GM23338 (cell line): ENCODE measurements at regions not wholly inside any gene's neighbourhood (a gene's known extent, or its start where the extent isn't known, plus 50 kb on each side); places are given as distances from the start of the nearest gene placed in this dataset.

ENCODE experiments used
- CREB1 ChIP-seq: fragments of 250-450 bp; sonication (Bioruptor Pico); IDR thresholded peaks from 2 replicates; pipeline ENCODE4 v1.5.0; 2020; ENCODE audit warnings: low read depth, mild to moderate bottlenecking, moderate library complexity
- CTCF ChIP-seq, 2 experiments: fragments of 200-600 bp in 1 of 2; sonication (generic) in 1 of 2; conservative IDR thresholded peaks; 2 replicates each; pipeline versions ENCODE4 v1.5.1 to v1.6.1; 2016 to 2017; ENCODE audit warnings: antibody characterized with exemption in 2 of 2, low read depth in 2 of 2, mild to moderate bottlenecking in 2 of 2, moderate library complexity in 1 of 2
- ETS1 ChIP-seq: IDR thresholded peaks from 2 replicates; pipeline ENCODE4 v1.6.1; 2016; ENCODE audit warnings: antibody characterized with exemption
- EZH2 ChIP-seq: fragments of 200-600 bp; sonication (generic); IDR thresholded peaks from one replicate; pipeline ENCODE4 v1.8.0; 2017; ENCODE audit warnings: antibody characterized with exemption, mild to moderate bottlenecking, low read depth; ENCODE audit not compliant: unreplicated experiment
- EZH2phosphoT487 ChIP-seq: fragments of 200-600 bp; sonication (generic); IDR thresholded peaks from one replicate; pipeline ENCODE4 v1.8.1; 2018; ENCODE audit warnings: antibody characterized with exemption; ENCODE audit not compliant: unreplicated experiment
- JUNB ChIP-seq: IDR thresholded peaks from one replicate; pipeline ENCODE4 v1.6.1; 2016; ENCODE audit warnings: antibody characterized with exemption; ENCODE audit not compliant: unreplicated experiment
- POLR2AphosphoS5 ChIP-seq: IDR thresholded peaks from 2 replicates; pipeline ENCODE4 v1.6.1; 2016; ENCODE audit warnings: antibody characterized with exemption, low read depth
- STAT1 ChIP-seq: IDR thresholded peaks from one replicate; pipeline ENCODE4 v1.6.1; 2016; ENCODE audit warnings: antibody characterized with exemption; ENCODE audit not compliant: unreplicated experiment

GRCh38 chr2:16331772-16332171 lies 333.9 kb downstream of the CYRIA start:
- TF ChIP-seq CTCF (conservative IDR thresholded peaks at IDR 0.05; ENCODE audit: low read depth in 2 of 2) (no peak), CREB1 (CRISPR knock-in tag) (no peak), EZH2 (no peak), POLR2AphosphoS5 (no peak), STAT1 (no peak), EZH2phosphoT487 (no peak), JUNB (no peak), ETS1 (no peak)
